ENCODE measurements at regions not wholly inside any gene's neighbourhood (a gene's known extent, or its start where the extent isn't known, plus 50 kb on each side); places are given as distances from the start of the nearest gene placed in this dataset.

DNA sequence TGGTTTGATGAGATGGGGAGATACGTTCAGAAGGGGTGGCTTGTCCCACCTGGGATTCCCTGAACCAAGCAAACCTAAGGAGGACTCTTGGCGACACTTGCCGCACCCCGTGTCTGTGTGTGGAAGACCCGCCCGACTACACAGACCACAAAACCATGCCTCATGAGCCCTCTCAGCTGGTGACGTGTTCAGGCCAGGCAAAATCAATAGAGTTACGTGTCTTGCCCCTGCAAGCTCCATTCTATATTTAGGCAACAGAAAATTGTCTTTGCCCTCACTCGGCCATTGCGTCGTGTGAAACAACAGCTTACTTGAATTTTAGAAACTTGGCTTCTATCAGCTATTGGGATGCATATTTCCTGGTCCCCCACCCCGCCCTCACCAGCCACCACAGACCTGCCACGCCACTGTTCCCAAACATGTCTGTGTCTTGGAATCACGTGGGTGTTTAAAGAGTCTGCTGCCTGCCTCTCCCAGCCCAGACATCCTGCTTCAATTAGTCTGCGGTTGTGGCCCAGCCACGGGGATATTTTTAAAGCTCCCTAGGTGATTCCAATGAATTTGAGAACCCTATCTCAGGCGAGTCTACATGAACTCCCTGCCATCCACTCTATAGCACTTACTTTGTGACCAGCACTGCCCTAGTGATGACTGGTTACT is 279.2 kb upstream of the EXOC2 start:
- TF ChIP-seq SIN3A (IDR thresholded peaks at IDR 0.05; ENCODE audit: borderline replicate concordance, insufficient read depth, low read length) (no peak), FOXP2 (optimal IDR thresholded peaks at IDR 0.05; ENCODE audit: borderline replicate concordance, extremely low read depth, extremely low read length, insufficient read depth) (no peak), TAF1 (IDR thresholded peaks at IDR 0.05; ENCODE audit: borderline replicate concordance, insufficient read depth, low read length) (no peak), POLR2AphosphoS5 (IDR thresholded peaks at IDR 0.05; ENCODE audit: low read depth, low read length) (no peak)
- TF ChIP-seq, protein P1, sequence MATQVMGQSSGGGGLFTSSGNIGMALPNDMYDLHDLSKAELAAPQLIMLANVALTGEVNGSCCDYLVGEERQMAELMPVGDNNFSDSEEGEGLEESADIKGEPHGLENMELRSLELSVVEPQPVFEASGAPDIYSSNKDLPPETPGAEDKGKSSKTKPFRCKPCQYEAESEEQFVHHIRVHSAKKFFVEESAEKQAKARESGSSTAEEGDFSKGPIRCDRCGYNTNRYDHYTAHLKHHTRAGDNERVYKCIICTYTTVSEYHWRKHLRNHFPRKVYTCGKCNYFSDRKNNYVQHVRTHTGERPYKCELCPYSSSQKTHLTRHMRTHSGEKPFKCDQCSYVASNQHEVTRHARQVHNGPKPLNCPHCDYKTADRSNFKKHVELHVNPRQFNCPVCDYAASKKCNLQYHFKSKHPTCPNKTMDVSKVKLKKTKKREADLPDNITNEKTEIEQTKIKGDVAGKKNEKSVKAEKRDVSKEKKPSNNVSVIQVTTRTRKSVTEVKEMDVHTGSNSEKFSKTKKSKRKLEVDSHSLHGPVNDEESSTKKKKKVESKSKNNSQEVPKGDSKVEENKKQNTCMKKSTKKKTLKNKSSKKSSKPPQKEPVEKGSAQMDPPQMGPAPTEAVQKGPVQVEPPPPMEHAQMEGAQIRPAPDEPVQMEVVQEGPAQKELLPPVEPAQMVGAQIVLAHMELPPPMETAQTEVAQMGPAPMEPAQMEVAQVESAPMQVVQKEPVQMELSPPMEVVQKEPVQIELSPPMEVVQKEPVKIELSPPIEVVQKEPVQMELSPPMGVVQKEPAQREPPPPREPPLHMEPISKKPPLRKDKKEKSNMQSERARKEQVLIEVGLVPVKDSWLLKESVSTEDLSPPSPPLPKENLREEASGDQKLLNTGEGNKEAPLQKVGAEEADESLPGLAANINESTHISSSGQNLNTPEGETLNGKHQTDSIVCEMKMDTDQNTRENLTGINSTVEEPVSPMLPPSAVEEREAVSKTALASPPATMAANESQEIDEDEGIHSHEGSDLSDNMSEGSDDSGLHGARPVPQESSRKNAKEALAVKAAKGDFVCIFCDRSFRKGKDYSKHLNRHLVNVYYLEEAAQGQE (IDR thresholded peaks at IDR 0.05; ENCODE audit: insufficient read depth in 1 of 2, low read depth in 2 of 2, low read length in 2 of 2): no peak

DNA sequence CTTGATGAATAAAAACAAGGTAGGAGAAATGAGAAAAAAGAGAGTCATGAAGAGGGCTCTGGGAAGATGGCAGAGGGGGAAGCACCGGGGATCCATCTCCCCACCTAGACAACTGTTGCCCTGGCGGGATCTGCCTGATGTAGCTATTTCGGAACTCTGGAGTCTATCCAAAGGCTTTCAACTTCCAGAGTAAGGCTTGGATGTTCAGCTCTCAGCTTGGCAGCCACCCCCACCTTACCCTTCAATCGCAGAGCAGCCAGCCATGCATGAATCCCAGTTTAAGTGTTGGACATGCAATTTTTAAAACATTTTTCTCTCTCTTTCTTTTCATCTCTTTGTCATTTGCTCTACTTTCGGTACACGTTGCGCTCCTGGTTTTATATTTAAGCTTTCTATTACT is 275.9 kb upstream of the EXOC2 start:
- TF ChIP-seq SIN3A (IDR thresholded peaks at IDR 0.05; ENCODE audit: borderline replicate concordance, insufficient read depth, low read length): no peak
- no peak for TF ChIP-seq POLR2AphosphoS5 (IDR thresholded peaks at IDR 0.05; ENCODE audit: low read depth, low read length)
- TF ChIP-seq FOXP2 (optimal IDR thresholded peaks at IDR 0.05; ENCODE audit: borderline replicate concordance, extremely low read depth, extremely low read length, insufficient read depth): no peak
- TF ChIP-seq TAF1 (IDR thresholded peaks at IDR 0.05; ENCODE audit: borderline replicate concordance, insufficient read depth, low read length): no peak
- TF ChIP-seq, protein P1 (IDR thresholded peaks at IDR 0.05; ENCODE audit: insufficient read depth in 1 of 2, low read depth in 2 of 2, low read length in 2 of 2): no peak

DNA sequence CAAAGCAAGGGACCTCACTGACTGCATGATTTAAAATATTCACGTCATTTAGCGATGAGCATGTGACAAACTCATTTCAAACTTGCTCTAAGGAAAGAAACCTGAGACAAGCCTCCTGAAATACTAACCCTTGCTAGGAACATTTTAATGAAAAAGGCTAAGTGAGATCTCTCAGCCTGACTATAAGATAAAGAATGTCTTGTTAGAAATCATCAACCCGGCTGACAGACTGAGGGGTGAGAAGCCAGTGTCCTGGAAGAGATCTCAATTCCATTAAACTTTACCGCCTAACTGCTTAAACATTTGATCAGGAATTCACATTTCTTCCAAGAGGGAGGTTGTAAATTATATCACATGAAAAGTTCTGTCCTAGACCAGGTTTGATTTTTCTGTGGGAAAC is 274.8 kb upstream of the EXOC2 start:
- TF ChIP-seq FOXP2 (optimal IDR thresholded peaks at IDR 0.05; ENCODE audit: borderline replicate concordance, extremely low read depth, extremely low read length, insufficient read depth): no peak
- TF ChIP-seq POLR2AphosphoS5 (IDR thresholded peaks at IDR 0.05; ENCODE audit: low read depth, low read length): no peak

DNA sequence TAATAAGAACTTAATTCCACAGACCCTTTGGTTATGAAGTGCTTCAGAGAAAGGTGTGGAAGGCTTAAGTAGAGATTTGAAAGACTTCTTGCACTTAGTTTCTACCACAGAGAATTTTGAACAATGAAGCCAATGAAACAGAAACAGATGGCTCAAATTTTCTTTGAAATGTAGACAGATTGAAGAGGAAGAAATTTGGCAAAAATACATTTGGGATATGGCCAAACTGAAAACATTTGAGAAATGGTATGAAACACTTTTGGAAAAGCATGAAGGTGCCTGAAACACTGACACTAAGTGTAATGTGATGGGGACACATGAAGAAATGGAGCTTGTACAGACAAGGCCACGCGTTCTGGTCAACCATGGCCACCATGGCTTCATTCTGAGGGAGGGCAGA is 272.4 kb upstream of the EXOC2 start:
- no peak for TF ChIP-seq POLR2AphosphoS5 (IDR thresholded peaks at IDR 0.05; ENCODE audit: low read depth, low read length)
- TF ChIP-seq, protein P1 (IDR thresholded peaks at IDR 0.05; ENCODE audit: insufficient read depth in 1 of 2, low read depth in 2 of 2, low read length in 2 of 2): no peak
- no peak for TF ChIP-seq FOXP2 (optimal IDR thresholded peaks at IDR 0.05; ENCODE audit: borderline replicate concordance, extremely low read depth, extremely low read length, insufficient read depth)
- no peak for TF ChIP-seq SIN3A (IDR thresholded peaks at IDR 0.05; ENCODE audit: borderline replicate concordance, insufficient read depth, low read length)
- no peak for TF ChIP-seq TAF1 (IDR thresholded peaks at IDR 0.05; ENCODE audit: borderline replicate concordance, insufficient read depth, low read length)

DNA sequence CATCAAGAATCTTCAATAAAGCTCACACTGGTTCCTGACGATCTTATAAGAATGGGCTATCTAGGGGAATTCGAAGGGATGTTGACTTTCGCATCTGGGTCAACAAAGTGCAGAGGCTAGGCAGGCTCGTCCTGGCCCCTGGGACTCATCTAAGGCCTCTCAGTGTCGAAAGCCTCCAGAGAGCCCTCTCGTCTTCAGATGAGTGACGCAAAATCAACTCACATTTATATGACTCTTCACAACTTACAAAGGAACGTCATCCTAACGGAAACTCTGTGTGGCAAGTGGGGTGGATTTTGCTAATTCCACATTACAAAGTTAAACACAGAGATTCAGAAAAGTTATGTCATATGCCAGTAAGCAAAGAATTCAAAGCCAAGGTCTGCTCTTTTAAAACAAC is 270.5 kb upstream of the EXOC2 start:
- TF ChIP-seq, protein P1 (IDR thresholded peaks at IDR 0.05; ENCODE audit: insufficient read depth in 1 of 2, low read depth in 2 of 2, low read length in 2 of 2): no peak
- TF ChIP-seq FOXP2 (optimal IDR thresholded peaks at IDR 0.05; ENCODE audit: borderline replicate concordance, extremely low read depth, extremely low read length, insufficient read depth): no peak
- no peak for TF ChIP-seq SIN3A (IDR thresholded peaks at IDR 0.05; ENCODE audit: borderline replicate concordance, insufficient read depth, low read length)
- TF ChIP-seq POLR2AphosphoS5 (IDR thresholded peaks at IDR 0.05; ENCODE audit: low read depth, low read length): no peak
- TF ChIP-seq TAF1 (IDR thresholded peaks at IDR 0.05; ENCODE audit: borderline replicate concordance, insufficient read depth, low read length): no peak
